Progenitor cell of endocrine pancreas (in vitro differentiated cells): ENCODE measurements at regions not wholly inside any gene's neighbourhood (a gene's known extent, or its start where the extent isn't known, plus 50 kb on each side); places are given as distances from the start of the nearest gene placed in this dataset.

ENCODE experiments used
- DNase-seq: peaks from one replicate; pipeline ENCODE4 v3.0.0; 2021; ENCODE audit warnings: low spot score; ENCODE audit not compliant: unreplicated experiment
- H3K27ac Mint-ChIP-seq: 2 replicates; pipeline ENCODE4 v1.8.0; 2021; ENCODE audit warnings: mild to moderate bottlenecking, moderate library complexity, mixed read lengths
- H3K27me3 Mint-ChIP-seq: 2 replicates; pipeline ENCODE4 v1.8.0; 2021; ENCODE audit warnings: mixed read lengths
- H3K36me3 Mint-ChIP-seq: 2 replicates; pipeline ENCODE4 v1.8.0; 2022; ENCODE audit warnings: mixed read lengths; ENCODE audit not compliant: insufficient read depth
- H3K4me1 Mint-ChIP-seq: 2 replicates; pipeline ENCODE4 v1.8.0; 2021; ENCODE audit warnings: low read depth, mixed read lengths
- H3K4me3 Mint-ChIP-seq: 2 replicates; pipeline ENCODE4 v1.8.0; 2021; ENCODE audit warnings: low read depth, mild to moderate bottlenecking, moderate library complexity, mixed read lengths
- H3K9me3 Mint-ChIP-seq: 2 replicates; pipeline ENCODE4 v1.8.0; 2021; ENCODE audit warnings: low read depth, mixed read lengths
- CTCF ChIP-seq: fragments of 200-600 bp; sonication (generic); IDR thresholded peaks from one replicate; pipeline ENCODE4 v1.5.0; 2021; ENCODE audit warnings: antibody characterized with exemption, mild to moderate bottlenecking; ENCODE audit not compliant: unreplicated experiment

- peaks cover 3% of the 10 kb centered on the region for H3K9me3 Mint-ChIP-seq
- TF ChIP-seq CTCF = no peak
- no peaks in the 10 kb centered on the region for H3K36me3 Mint-ChIP-seq
These were observed 805.9 kb upstream of the AUTS2 start for GRCh38 chr7:68792351-68792750.

GRCh38 chr7:68793513-68793912, 804.8 kb upstream of the AUTS2 start:
- H3K4me3 Mint-ChIP-seq = no peak overlapping the region
- TF ChIP-seq CTCF = no peak
- no peaks in the 10 kb centered on the region for H3K36me3 Mint-ChIP-seq
- peaks cover 3% of the 10 kb centered on the region for H3K9me3 Mint-ChIP-seq
- no peaks in the 10 kb centered on the region for H3K27me3 Mint-ChIP-seq
- no peak overlapping the region for H3K27ac Mint-ChIP-seq
- H3K4me1 Mint-ChIP-seq = peaks cover 9% of the 10 kb centered on the region
- DNase-seq = no peak

More at GRCh38 chr7:68792351-68792750, 805.9 kb upstream of the AUTS2 start:
- Mint-ChIP-seq H3K4me1 (peaks cover 14% of the 10 kb centered on the region), H3K4me3 (no peak overlapping the region), H3K27me3 (no peaks in the 10 kb centered on the region), H3K27ac (no peak overlapping the region)
- DNase-seq = no peak

GRCh38 chr7:68800316-68800715, 798.0 kb upstream of the AUTS2 start:
- Mint-ChIP-seq H3K4me1 (peaks cover 2% of the 10 kb centered on the region), H3K9me3 (no peaks in the 10 kb centered on the region), H3K27ac (peak overlapping the region; percentile 67), H3K36me3 (no peaks in the 10 kb centered on the region), H3K4me3 (no peak overlapping the region), H3K27me3 (no peaks in the 10 kb centered on the region)
- no peak for TF ChIP-seq CTCF
- DNase-seq = no peak

GRCh38 chr7:68805159-68805558, 793.1 kb upstream of the AUTS2 start:
- no peak overlapping the region for H3K27ac Mint-ChIP-seq
- TF ChIP-seq CTCF = no peak
- H3K9me3 Mint-ChIP-seq = no peaks in the 10 kb centered on the region
- no peak for DNase-seq
- H3K27me3 Mint-ChIP-seq = peaks cover 7% of the 10 kb centered on the region
- H3K36me3 Mint-ChIP-seq = no peaks in the 10 kb centered on the region
- no peak overlapping the region for H3K4me3 Mint-ChIP-seq
- no peaks in the 10 kb centered on the region for H3K4me1 Mint-ChIP-seq

- no peak for TF ChIP-seq CTCF
- DNase-seq = no peak
- no peak overlapping the region for H3K4me3 Mint-ChIP-seq
- peaks cover 11% of the 10 kb centered on the region for H3K27me3 Mint-ChIP-seq
- H3K27ac Mint-ChIP-seq = peak overlapping the region; percentile 25
- H3K4me1 Mint-ChIP-seq = peaks cover 16% of the 10 kb centered on the region
- H3K9me3 Mint-ChIP-seq = peaks cover 2% of the 10 kb centered on the region
- H3K36me3 Mint-ChIP-seq = no peaks in the 10 kb centered on the region
These were observed 790.6 kb upstream of the AUTS2 start for GRCh38 chr7:68807666-68808065.
